Stomach (tissue), 4 donors: ENCODE measurements at regions not wholly inside any gene's neighbourhood (a gene's known extent, or its start where the extent isn't known, plus 50 kb on each side); places are given as distances from the start of the nearest gene placed in this dataset.

Experiments used
- EP300 ChIP-seq: sonication (generic); formaldehyde crosslinking; IDR thresholded peaks from one replicate; pipeline ENCODE4 v1.6.1; 2017; ENCODE audit warnings: antibody characterized with exemption
- POLR2A ChIP-seq, 4 donors: fragments of 450-650 bp; IDR thresholded peaks; one replicate each; pipeline ENCODE4 v1.6.1; 2016; ENCODE audit warnings: antibody characterized with exemption in 4 of 4, control low read depth in 2 of 4, mild to moderate bottlenecking in 1 of 4, moderate library complexity in 1 of 4
- POLR2AphosphoS5 ChIP-seq, 3 donors: sonication (generic); formaldehyde crosslinking; IDR thresholded peaks; one replicate each; pipeline ENCODE4 v1.6.1; 2016; ENCODE audit warnings: antibody characterized with exemption in 3 of 3
- TF ChIP-seq, protein P1 (sequence below), 7 experiments: fragments of 450-650 bp in 4 of 7; fragments of 200-600 bp in 3 of 7; sonication (generic) in 3 of 7; IDR thresholded peaks; one replicate each; pipeline ENCODE4 v1.5.1; 2016 to 2019; ENCODE audit warnings: antibody characterized with exemption in 7 of 7, control low read depth in 2 of 7, mild to moderate bottlenecking in 1 of 7

DNA sequence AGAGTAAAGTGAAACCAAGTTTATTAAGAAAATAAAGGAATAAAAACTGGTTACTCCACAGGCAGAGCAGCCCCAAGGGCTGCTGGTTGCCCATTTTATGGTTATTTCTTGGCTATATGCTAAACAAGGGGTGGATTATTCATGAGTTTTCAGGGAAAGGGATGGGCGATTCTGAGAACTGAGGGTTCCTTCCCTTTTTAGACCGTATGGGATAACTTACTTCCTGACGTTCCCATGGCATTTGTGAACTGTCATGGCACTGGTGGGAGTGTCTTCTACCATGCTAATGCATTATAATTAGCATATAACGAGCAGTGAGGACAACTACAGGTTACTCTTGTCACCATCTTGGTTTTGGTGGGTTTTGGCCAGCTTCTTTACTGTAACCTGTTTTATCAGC is 323.9 kb upstream of the PTGER4 start:
- no peak for TF ChIP-seq POLR2A (IDR thresholded peaks at IDR 0.05)
- TF ChIP-seq, protein P1, sequence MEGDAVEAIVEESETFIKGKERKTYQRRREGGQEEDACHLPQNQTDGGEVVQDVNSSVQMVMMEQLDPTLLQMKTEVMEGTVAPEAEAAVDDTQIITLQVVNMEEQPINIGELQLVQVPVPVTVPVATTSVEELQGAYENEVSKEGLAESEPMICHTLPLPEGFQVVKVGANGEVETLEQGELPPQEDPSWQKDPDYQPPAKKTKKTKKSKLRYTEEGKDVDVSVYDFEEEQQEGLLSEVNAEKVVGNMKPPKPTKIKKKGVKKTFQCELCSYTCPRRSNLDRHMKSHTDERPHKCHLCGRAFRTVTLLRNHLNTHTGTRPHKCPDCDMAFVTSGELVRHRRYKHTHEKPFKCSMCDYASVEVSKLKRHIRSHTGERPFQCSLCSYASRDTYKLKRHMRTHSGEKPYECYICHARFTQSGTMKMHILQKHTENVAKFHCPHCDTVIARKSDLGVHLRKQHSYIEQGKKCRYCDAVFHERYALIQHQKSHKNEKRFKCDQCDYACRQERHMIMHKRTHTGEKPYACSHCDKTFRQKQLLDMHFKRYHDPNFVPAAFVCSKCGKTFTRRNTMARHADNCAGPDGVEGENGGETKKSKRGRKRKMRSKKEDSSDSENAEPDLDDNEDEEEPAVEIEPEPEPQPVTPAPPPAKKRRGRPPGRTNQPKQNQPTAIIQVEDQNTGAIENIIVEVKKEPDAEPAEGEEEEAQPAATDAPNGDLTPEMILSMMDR (IDR thresholded peaks at IDR 0.05): no peak
- no peak for TF ChIP-seq EP300
- no peak for TF ChIP-seq POLR2AphosphoS5 (IDR thresholded peaks at IDR 0.05)
